ENCODE measurements at regions not wholly inside any gene's neighbourhood (a gene's known extent, or its start where the extent isn't known, plus 50 kb on each side); places are given as distances from the start of the nearest gene placed in this dataset.

GRCh38 chr5:44914221-44914620 is 105.5 kb downstream of the MRPS30 start:
- TF ChIP-seq, protein P1, sequence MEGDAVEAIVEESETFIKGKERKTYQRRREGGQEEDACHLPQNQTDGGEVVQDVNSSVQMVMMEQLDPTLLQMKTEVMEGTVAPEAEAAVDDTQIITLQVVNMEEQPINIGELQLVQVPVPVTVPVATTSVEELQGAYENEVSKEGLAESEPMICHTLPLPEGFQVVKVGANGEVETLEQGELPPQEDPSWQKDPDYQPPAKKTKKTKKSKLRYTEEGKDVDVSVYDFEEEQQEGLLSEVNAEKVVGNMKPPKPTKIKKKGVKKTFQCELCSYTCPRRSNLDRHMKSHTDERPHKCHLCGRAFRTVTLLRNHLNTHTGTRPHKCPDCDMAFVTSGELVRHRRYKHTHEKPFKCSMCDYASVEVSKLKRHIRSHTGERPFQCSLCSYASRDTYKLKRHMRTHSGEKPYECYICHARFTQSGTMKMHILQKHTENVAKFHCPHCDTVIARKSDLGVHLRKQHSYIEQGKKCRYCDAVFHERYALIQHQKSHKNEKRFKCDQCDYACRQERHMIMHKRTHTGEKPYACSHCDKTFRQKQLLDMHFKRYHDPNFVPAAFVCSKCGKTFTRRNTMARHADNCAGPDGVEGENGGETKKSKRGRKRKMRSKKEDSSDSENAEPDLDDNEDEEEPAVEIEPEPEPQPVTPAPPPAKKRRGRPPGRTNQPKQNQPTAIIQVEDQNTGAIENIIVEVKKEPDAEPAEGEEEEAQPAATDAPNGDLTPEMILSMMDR (IDR thresholded peaks at IDR 0.05): no peak
- TF ChIP-seq EZH2 (IDR thresholded peaks at IDR 0.05; ENCODE audit: borderline replicate concordance, insufficient read depth, low read depth, low read length, poor library complexity, severe bottlenecking): no peak
